CD4-positive, alpha-beta T cell treated with Interleukin-6 for 4 hours (primary cell): ENCODE measurements at regions not wholly inside any gene's neighbourhood (a gene's known extent, or its start where the extent isn't known, plus 50 kb on each side); places are given as distances from the start of the nearest gene placed in this dataset.

Experiments used
- DNase-seq: peaks from one replicate; pipeline ENCODE4 v3.0.0-alpha.2; 2020; ENCODE audit warnings: mixed read lengths

GRCh38 chr4:184309241-184310170 lies 91.8 kb upstream of the ENPP6 start:
- peak; percentile 28 for DNase-seq

- no peak for DNase-seq
These were observed 89.3 kb upstream of the ENPP6 start for GRCh38 chr4:184306949-184307348.

- no peak for DNase-seq
These were observed 88.8 kb upstream of the ENPP6 start for GRCh38 chr4:184306470-184306869.

GRCh38 chr4:184300816-184301215 lies 83.1 kb upstream of the ENPP6 start:
- DNase-seq = no peak

GRCh38 chr4:184298254-184298653 lies 80.6 kb upstream of the ENPP6 start:
- DNase-seq = no peak

- no peak for DNase-seq
These were observed 77.5 kb upstream of the ENPP6 start for GRCh38 chr4:184295206-184295605.

- no peak for DNase-seq
These were observed 77.0 kb upstream of the ENPP6 start for GRCh38 chr4:184294606-184295133.

GRCh38 chr4:184293552-184293951 lies 75.9 kb upstream of the ENPP6 start:
- DNase-seq = no peak

GRCh38 chr4:184292877-184293276 lies 75.2 kb upstream of the ENPP6 start:
- DNase-seq = no peak

GRCh38 chr4:184292465-184292867 lies 74.8 kb upstream of the ENPP6 start:
- DNase-seq = no peak

- no peak for DNase-seq
These were observed 71.5 kb upstream of the ENPP6 start for GRCh38 chr4:184289179-184289535.

GRCh38 chr4:184288451-184289178 lies 70.9 kb upstream of the ENPP6 start:
- DNase-seq = peak; percentile 30

GRCh38 chr4:184287697-184288255 lies 70.1 kb upstream of the ENPP6 start:
- no peak for DNase-seq

GRCh38 chr4:184286358-184286757 lies 68.7 kb upstream of the ENPP6 start:
- no peak for DNase-seq

- no peak for DNase-seq
These were observed 67.1 kb upstream of the ENPP6 start for GRCh38 chr4:184284742-184285141.

GRCh38 chr4:184284336-184284690 lies 66.6 kb upstream of the ENPP6 start:
- no peak for DNase-seq

- DNase-seq = no peak
These were observed 66.1 kb upstream of the ENPP6 start for GRCh38 chr4:184283659-184284335.

GRCh38 chr4:184282895-184283654 lies 65.4 kb upstream of the ENPP6 start:
- no peak for DNase-seq

- DNase-seq = peak; percentile 78
These were observed 64.6 kb upstream of the ENPP6 start for GRCh38 chr4:184282251-184282713.

GRCh38 chr4:184281231-184282139 lies 63.8 kb upstream of the ENPP6 start:
- no peak for DNase-seq

GRCh38 chr4:184280591-184281071 lies 63.0 kb upstream of the ENPP6 start:
- DNase-seq = peak; percentile 50
